RKO (cell line): ENCODE measurements at regions not wholly inside any gene's neighbourhood (a gene's known extent, or its start where the extent isn't known, plus 50 kb on each side); places are given as distances from the start of the nearest gene placed in this dataset.

ENCODE experiments used
- DNase-seq: peaks from one replicate; pipeline ENCODE4 v3.0.0-alpha.2; 2016; ENCODE audit warnings: low spot score

DNA sequence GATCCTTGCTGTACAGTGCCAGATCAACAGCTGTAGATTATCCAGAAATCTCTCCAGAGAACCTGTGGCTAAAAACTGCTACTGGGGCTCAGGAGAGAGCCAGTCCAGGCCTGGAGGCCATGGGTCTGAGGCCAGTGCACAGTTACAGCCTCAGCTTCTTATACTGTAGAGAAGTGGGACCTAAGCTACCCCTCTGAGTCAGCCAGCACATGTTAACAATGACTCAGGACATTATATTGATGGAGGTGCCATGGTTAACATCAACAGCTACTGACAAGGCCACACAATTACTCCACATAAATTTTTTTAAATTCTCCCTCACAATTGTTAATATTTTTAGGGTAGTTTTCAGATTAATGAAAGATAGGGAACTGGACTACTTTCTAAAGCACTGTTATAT lies 138.5 kb downstream of the RBM26 start:
- peak; percentile 34 for DNase-seq

DNA sequence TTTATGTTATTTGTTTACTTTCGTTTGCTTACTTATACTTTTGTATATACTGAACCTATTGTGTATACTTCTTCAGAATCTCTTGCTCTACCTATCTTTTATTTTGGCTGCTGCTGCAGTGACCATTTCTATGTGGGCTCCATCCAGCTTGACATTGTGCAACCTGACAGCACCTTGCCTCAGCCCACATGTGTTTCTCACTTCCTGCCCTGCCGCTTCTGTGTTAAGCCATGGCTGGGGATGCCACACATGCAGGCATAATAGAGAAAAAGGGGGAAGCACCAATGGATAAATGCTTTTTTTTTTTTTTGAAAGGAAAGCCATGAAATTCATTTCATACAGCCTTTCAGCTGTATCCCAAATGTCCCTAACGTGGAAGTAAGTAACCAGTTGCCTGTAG lies 147.6 kb downstream of the RBM26 start:
- no peak for DNase-seq

DNA sequence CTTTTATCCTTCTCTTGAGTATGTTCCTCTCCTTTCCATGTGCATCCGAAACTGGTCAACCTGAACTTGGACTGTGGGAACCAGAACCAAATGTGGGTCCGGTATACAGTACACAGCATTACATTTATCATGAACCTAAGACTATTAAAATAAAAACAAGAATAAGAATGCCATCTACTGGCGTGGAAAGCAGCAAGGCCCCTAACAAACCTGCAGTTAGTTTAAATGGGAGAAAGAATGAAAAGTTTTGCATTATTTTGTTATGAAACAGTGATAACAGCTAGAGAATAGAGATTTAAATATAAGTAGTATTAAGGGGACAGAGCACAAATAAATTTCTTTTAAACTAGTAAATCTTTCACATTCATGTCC lies 159.5 kb downstream of the RBM26 start:
- peak; percentile 13 for DNase-seq

DNA sequence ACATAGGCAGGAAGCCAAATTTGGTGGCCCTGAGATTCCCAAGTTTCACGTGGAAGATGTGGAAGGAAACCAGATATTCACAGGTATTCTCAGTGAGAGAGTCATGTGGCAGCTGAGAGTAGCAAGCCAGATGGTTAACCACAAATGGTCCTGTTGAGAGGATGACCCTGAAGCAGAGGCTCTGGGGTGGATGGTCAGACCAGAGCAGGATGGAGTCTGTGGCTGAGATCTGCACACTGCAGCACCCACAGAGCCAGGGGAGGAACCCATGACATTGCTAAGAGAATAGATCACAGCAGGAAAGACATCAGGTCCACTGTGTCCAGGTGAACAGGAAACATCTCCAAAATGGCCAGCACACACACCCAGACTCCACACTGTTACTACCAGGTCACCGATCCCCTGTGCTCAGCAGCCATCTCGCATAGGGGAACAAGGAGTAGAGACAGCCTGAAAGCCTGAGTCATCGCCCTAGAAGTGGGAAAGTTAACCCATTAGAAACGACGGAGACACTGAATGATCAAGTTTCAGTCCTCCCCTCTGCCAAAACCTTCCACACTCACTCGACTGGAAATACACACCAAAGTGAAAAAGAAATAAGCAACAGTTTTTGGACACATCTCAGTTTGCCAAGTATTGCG lies 160.0 kb downstream of the RBM26 start:
- DNase-seq: no peak

DNA sequence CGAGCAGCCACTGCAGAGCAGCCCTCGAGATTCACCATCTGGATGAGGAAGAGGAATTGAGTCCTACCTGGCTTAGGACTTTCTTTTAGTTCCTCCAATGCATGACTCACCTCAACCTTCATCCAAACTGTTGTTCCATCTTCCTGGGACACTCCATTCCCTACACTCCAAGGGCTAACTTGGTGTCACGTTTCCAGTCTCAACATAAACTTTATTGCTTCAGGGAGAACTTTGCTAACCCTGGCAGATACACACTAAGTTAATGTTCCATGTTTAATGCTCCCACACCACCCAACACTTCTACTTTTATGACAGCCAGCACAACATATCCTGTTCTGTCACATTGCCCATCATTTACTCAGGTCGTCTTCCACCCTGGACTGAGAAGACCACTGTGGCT lies 164.4 kb downstream of the RBM26 start:
- no peak for DNase-seq

DNA sequence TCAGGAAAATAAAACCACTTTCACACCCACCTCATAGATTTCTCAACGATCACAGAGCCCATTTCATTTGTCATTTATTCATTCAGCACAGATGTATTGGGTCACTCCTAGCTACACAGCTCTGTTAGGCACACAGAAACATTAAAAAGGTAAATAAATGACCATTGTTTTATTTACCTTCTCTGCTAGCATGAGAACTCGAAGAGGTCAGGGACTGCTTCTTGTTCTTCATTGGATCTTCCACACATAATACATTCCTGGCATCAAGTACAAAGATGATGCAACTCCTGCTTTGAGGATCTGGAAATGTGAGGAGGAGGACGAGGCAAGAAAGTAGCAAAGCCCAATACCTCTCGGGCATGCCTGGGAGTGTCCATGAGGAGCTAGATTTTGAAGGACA lies 168.1 kb downstream of the RBM26 start:
- DNase-seq: no peak

DNA sequence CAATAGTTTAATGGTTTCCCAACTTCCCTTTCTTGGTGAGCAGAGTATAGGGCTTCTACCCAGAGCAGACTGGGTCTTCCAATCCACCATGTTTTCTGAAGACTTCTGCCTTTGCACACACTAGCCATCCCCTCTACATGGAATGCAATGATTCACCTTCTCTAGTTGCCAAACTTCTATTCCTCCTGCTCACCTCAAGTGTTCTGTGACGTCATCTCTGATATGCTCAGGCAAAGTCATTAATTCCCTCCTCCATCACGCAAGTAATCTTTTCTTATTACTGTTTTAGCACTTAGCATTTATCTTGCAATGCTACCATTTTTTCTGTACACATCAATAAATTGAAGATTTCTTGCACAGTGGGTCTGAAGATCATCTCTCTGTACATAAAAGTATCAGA lies 174.2 kb downstream of the RBM26 start:
- peak; percentile 8 for DNase-seq

DNA sequence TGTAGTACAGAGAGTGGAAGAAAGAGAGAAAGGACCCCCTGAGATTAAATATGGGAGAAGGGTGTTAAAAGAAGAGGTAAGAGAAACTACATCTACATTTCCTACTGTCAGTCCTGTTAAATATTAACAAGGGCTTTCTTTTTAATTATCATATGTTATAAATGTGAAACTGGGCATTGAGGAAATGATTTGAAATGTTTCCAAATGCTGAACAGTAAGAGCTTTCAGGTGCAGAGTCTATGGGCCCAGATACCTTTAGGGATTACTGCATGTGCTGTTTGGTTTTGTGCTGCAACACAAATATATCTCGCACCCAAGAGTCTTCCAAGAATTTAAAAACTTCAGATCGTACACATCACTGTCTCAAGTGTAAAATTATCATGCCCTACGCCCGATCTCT lies 176.3 kb downstream of the RBM26 start:
- DNase-seq: no peak

DNA sequence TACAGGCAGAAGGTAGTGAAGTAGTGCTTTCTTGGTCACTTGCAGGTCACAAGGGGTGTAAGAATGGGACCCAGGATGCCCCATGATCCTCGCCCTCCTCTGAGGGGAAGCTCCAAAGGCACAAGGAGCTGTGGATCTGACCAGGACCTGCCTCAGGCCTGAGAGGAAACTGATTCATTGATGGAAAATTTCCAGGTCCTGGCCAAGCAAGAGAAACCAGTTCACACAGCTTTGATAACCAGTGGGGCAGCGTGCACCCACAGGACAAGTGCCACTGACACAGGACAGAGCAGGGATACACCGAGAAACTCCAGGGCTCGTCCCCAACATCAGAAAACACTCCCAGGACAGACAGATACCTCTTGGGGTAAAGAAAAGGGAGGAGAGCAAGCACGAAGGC lies 177.1 kb downstream of the RBM26 start:
- DNase-seq: no peak

DNA sequence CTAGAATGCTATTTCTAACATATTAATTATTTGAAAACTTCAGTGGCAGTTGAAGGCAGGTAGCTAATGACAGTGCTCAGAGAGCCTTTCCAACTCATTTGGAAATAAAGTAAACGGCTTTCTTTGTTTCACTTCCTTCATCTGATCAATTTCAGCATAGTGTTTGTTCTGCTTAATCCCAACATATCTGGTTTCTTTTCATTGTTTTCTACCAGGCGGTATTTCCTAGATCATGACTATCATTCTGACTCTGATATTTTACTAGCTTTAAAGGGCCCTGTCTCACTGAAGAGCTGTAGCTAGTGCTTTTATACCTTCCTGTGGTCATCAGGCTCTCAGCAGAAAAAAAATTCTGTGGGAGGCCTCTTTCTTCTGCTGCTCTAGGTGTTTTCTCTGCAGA lies 178.6 kb downstream of the RBM26 start:
- no peak for DNase-seq

DNA sequence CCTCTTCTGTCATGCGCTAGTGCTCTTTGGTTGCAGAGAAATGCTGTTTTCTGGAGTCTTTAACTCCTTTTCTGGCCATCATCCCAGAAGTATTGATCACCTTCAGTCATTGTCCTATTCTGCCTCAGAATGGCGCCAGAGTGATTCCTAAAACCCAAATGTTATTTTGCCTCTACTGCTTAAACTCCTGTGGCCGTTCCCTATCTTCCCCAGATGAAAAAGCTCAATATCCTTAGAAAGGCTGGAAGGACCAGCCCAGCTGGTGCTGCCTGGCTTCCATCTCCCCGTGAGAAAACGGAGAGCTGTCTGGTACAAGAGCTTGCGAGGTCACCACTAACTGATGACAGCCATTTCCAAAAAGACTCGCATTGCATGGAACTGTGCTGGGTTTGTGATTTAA lies 179.1 kb downstream of the RBM26 start:
- no peak for DNase-seq

DNA sequence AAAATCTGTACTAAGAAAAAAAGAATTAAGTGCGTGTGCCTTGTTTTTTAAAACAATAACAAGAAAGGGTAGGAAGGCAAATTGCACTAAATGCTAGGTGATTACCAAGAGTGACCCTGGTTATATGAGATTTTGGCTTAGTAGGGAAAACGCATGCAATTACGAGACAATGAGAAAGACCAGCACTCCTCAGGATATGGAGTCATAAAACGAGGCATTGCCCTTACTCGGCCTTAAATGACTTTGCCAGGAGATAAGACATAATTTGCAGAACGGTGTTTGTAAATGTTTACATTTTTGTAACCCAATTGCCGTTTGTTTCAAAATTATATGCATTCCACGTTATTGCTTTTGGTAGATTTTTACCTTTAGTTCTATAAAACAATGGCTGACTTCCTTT lies 179.8 kb downstream of the RBM26 start:
- no peak for DNase-seq

DNA sequence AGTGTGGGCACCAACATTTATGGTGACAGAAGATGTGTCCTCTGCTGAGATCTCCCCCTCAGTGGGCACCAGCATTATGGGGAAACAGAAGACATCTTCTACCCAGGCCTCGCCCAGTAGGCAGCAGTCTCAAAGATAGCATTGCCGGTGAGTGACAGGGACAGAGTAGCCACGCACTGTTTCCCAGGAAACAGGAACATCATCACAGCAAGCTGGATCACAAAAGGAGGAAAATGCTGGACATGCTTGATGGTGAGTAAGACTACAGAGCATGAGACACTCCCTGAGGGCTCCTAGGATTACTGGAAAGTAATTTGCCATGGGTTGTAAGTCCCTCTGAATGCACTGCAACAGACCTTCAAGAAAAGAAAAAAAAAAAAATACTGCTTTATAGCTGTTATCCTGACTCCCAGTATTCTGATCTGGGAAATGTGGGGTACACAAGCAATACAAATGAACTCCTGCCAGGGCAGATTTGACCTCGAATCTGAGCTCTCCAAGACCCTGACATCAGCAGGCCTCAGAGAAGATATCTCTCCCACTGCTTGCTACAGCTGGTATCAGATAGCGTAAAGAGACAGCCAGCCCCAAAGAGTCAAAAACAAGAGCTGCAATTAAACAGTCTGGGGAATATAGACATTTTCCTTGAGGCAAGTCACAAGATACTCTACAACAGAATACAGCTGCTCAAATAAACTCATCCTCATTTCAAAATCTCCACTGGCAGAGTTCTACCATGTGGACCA lies 180.4 kb downstream of the RBM26 start:
- peak; percentile 8 for DNase-seq

DNA sequence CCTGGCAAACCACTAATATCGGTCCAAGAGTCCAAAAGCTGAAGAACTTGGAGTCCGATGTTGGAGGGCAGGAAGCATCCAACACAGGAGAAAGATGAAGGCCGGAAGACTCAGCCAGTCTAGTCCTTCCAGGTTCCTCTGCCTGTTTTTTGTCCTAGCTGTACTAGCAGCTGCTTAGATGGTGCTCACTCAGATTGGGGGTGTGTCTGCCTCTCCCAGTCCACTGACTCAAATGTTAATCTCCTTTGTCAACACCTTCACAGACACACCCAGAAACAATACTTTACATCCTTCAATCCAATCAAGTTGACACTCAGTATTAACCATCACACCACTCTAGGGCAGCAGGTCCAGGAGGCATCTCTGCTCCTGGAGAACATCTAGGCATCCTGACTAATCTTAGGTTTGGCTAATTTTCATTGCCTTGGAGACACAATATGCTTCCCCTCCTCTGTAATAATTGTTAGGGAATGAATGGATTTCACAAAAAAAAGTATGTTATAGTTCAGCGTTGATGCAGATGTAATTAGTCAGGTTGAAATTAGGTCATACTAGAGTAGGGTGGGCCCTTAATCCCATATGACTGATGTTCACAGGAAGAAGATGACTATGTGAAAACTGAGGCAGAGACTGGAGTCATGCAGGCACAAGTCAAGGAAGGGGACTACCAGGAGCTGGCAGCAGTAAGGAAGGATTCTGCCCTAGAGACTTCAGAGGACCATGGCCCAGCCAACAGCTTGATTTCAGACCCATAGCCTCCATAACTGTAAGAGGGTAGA lies 183.4 kb downstream of the RBM26 start:
- DNase-seq: no peak

DNA sequence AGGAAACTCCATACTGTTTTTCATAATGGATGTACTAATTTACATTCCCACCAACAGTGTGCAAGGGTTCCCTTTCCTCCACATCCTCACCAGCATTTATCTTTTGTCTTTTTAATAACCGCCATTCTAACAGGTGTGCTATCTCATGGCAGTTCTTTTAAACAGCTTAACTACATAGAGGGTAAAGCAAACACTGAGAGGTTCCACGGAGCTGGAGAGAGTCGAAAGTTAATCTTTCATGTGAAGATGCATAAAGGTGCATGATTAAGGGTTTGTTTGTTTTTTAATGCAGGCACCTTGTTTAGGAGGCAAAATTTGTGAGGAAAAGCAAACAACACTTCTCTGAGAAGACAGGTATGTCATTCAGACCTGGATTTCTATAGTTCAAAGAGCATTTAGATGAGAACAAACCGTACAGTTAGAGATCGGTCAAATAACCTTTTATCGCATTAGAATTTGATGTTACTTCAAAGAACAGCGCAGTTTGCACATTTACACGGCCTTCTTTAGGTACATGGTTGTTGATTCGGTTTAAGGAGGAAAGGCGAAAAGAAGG lies 193.9 kb downstream of the RBM26 start:
- DNase-seq: no peak

DNA sequence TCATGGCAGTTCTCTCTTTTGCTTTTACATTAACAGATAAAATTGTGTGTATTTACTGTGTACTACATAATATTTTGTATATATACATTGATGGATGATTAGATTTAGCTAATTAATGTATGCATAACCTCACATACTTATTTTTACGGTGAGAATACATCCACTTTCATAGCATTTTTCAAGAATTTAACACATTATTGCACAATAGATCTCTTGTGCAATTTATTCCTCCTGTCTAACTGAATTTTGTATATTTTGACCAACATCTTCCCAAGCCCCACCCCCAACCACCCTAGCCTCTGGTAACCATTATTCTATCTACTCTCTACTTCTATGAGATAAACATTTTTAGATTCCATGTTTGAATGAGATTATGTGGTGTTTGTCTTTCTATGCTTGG lies 194.7 kb downstream of the RBM26 start:
- DNase-seq: no peak

DNA sequence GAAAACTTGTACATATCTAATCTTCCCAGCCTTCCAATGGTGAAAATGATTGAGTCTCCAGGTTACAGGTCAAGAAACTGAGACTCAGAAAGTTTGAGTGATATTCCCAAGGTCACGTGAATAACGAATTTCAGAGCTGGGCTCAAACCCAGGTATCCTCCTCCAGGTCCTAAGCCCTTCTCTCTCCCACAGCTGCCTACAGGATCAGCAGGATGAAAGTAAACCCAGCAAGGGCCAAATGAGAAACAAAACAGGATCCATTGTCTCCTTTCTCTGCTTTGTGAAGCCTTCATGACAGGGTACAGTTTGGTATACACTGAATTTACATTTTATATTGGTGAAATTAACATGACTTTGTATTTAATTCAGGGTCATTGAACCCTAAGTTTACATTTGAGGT lies 208.1 kb downstream of the RBM26 start:
- DNase-seq: no peak

DNA sequence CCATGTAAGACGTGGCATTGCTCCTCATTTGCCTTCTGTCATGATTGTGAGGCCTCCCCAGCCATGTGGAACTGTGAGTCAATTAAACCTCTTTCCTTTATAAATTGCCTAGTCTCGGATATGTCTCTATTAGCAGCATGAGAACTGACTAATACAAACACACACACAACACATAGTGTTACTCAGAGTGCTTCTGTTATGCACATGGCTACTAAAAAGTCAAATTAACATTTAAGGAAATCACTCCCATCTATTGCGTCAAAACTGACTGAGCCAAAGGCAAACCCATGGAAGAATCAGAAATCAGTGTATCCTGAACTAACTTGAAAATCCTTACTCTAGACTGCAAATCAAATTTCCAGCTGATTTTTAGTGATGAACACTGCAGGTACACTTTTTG lies 209.2 kb downstream of the RBM26 start:
- DNase-seq: no peak

DNA sequence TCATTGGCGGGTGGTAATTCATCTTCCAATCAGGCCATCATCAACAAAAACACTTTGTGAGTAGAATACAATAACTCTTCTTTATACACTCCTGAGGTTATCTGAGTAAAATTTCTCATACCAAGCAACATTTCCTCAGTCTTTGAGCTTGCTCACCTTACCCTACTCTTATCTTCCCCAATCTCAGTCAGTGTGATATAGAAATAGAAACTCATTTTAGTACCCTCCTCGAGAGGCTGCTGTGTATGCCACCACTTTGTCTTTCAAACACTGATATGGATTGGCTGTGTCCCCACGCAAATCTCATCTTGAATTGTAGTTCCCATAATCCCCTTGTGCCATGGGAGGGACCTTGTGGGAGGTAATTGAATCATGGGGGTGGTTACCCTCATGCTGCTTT lies 209.7 kb downstream of the RBM26 start:
- DNase-seq: no peak

DNA sequence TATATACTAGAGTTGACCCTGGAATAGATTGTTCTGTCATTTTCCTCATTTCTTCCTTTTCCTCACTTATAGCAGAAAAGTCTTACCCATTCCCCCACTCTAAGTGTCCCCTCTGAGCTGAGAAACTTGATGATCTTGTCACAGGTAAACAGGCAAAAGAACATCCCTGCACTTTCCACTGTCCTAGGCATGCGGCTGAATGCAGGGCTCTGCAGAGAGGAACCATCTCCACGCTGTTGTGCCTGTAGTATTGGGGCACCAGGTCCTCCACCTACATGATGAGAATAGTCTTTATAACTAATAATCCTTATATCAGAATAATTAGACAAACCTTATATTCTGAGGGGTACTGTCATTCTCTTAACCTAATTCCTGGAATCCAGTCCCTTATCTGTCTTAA lies 211.3 kb downstream of the RBM26 start:
- no peak for DNase-seq

DNA sequence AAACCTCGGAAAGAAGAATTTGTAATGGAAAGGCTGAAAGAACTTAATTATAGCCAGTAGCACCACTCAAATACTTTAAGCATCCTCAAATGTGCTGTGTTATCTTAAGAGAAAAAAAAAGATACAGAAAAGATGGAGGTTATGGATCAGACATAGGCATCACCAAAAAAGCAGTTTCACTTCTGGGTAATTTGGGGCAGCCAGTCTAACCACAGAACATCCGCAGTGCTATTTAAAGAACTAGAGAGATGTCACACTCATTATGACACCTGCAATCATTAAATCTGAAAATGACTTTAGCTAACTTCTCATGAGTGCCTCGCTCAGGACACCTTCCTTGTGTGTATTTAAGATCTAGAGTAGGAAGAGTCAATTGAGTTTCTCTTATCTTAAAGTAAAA lies 211.8 kb downstream of the RBM26 start:
- no peak for DNase-seq

DNA sequence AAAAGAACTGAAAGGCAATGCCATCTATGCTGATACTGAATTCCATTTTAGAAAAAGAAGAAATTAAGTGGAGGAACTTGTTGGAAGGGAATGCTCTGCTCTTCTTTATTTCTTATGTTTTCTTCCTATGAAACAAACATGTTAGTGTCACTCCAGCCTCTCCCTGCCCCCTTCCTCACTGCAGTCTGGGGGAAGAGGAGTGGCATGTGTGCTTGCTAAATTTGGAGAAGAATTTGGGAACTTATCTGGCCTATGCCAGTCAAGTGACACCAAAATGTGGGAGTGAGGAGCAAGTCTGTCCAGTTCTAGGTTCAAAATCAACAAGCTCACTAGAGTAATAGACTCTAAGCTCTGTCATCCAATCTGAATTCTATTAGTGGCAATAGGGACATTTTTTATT lies 214.6 kb downstream of the RBM26 start:
- no peak for DNase-seq

DNA sequence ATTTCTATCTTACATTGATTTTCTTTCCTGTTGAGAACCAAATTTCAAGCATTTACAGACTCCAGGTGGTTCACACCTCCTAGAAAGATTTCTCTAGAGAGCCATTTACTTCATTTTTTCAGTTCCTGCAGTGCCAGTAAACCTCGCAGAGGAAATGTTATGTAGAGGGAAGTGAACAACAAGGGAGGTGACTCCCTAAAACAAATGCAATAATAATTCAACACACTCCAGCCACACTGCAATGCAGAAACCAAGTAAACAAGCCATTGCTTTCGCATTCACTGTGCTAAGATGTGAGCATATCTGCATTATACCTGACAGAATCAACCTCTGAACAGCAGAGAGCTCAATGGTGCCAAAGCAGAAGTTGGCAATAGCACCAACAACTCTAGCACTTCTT lies 215.1 kb downstream of the RBM26 start:
- no peak for DNase-seq
